ENCODE measurements at regions not wholly inside any gene's neighbourhood (a gene's known extent, or its start where the extent isn't known, plus 50 kb on each side); places are given as distances from the start of the nearest gene placed in this dataset.

DNA sequence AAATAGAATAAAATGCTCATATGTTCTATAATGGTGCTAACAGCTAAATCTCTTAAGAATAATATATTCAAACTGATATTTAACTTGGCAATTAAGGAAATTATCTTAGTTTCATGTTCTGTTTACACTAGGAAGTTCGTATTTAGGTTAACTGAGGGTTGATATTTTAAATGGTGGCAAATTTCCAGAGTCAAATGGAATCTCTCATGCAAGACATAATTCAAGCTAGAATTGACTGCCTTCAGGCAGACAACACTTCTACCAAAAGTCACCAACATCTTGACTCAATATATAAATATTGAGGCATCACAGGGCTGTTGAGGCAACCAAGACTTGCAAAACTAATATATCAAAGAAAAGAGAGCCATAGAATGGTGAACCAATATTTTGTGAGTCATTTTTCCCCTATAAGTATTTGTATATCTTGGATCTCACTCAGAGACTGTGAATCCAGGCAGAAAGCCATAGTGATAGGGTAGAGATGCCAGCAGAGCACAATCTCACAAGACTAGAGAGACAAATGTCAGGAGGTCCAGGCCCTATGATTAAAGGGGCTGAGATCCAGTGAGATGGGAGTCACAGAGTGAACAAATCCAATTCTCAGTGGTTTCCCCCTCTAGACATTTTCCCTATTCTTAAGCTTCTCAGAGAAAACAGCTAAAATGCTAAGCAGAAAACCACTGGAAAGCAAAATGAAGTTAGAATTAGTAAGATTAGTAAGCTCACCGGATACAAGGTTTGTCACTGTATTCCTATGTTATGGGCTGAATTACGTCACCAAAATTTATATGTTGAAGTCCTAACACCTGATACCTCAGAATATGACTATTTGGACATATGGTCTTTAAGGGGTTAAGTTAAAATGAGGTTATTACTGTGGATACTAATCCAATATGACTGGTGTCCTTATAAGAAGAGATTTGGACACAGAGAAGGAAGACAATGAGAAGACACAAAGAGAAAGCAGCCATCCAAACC, 358.2 kb upstream of the UBE2E3 start:
- TF ChIP-seq POLR2A (IDR thresholded peaks at IDR 0.05) (no peak), POLR2AphosphoS5 (IDR thresholded peaks at IDR 0.05) (no peak)

Measured in sigmoid colon (tissue), 4 donors.